Stimulated activated CD8-positive, alpha-beta memory T cell treated with anti-CD3 and anti-CD28 coated beads, Interleukin-7, amount 100 ng/mL, for 24 hours (primary cell): ENCODE measurements at regions not wholly inside any gene's neighbourhood (a gene's known extent, or its start where the extent isn't known, plus 50 kb on each side); places are given as distances from the start of the nearest gene placed in this dataset.
"Not testable (repeated sequence)": the region's sequence is repeated elsewhere in the genome, so short reads cannot be mapped to it uniquely, and the experiment has no call there.

ENCODE experiments used
- DNase-seq: peaks from one replicate; pipeline ENCODE4 v3.0.0-alpha.2; 2020; ENCODE audit warnings: low read depth

DNA sequence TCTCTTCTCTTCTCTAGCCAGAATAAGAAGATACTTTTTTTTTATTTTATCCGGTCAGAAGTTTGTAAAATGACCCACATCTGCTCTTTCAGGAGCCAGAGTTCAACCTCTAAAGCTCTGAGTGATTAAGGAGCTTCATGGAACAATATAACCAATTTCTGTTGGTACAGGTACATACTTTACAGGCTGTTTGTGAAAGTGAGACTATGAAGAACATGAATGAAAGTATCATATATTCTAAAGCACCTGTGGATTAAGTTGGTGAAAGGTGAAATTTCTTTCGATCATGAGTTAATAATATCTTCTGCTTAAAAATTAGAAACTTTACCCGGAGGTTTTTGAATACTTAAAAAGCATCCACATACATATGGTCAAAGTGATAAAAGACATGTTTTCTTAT lies 65.2 kb downstream of the DMRT2 start:
- no peak for DNase-seq

- no peak for DNase-seq
Observed at GRCh38 chr9:1117439-1117838, 67.3 kb downstream of the DMRT2 start.

- no peak for DNase-seq
Observed at GRCh38 chr9:1120500-1121165, 70.5 kb downstream of the DMRT2 start.

DNA sequence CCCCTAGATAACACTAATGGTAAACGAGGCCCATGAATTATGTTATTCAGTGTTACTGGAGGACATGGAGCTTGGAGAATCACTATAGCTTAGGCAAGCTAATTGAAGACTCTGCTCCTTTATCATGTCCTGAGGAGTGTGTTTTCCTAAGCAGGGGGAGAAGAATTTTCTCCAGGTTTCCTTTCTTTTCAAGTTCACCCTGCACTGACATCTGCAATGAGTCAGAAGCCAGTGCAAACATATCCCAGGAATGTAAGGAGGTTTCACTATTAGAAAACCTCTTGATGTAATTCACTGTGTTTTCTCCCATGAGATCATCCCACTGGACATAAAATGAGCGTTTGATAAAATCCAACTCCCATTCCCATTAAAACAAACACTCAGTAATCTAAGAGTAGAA lies 75.6 kb downstream of the DMRT2 start:
- DNase-seq, result no peak

DNA sequence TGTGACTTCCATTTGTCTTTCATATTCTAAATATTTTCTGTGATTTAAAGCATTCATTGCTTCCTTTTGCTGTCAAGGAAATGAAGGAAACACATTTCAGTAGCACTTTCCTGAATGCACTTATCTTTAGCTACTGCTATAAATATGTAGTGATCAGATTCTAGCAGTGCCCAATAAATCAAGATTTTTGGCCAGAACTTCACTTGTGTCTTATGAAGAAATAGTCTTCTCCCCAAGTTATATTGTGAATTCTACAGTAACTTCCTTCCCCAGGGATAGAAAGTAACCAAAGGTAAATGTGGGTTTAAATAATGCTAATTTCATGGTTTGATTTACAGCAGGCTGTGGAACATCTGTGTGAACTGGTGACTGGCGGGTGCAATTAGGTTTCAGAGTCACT lies 77.9 kb downstream of the DMRT2 start:
- DNase-seq, result no peak

GRCh38 chr9:1129382-1129781 lies 79.2 kb downstream of the DMRT2 start:
- no peak for DNase-seq

DNA sequence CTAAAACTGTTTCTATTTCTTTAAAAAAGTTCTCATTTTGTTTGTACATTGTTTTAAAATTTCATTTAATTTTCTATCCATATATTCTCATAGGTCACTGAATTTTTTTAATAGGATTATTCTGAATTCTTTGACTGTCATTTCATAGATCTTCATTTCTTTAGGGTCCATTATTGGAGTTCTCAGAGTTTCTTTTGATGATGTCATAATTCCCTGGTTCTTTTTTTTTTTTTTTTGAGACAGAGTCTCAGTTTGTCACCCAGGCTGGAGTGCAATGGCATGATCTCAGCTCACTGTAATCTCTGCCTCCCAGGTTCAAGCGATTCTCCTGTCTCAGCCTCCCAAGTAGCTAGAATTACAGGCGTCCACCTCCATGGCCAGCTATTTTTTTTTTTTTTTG lies 89.9 kb downstream of the DMRT2 start:
- no peak for DNase-seq

- no peak for DNase-seq
Observed at GRCh38 chr9:1151691-1152090, 101.5 kb downstream of the DMRT2 start.

- no peak for DNase-seq
Observed at GRCh38 chr9:1152171-1152570, 102.0 kb downstream of the DMRT2 start.

DNA sequence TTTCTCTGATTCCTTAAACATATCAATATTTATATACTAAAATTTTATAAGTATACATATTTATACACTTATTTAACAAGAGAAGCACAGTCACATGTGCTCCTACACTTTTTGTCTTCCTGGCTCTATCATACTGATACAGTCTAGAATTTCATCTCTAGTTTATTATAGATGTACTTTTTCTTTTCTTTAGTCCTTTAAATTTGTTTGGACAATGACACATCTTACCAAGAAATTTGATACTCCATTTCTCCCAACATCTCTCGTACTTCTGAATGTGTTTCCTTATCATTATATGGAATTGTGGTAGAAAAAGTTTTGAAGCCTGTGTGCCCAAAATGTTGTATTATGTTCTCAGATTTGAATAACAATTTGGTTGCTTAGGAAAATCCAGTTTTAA lies 104.6 kb downstream of the DMRT2 start:
- DNase-seq, result no peak

DNA sequence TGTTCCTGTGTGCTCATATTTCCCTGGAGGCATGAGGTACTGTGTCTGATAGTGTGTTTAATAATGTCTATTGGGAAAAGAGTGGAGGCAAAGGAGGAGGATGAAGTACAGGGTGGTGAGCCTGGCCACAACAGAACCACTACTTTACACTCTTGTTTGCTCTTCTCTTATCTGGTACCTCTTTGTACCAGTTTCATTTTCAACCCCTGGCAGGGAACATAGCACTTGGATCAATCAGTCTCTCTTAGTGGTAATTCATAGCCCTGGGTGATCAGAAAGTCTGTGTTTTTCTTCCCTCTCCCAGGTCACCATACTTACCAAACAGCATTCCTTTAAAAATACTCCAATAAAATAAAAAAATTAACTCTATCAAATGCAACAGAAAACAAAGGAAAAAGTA lies 105.4 kb downstream of the DMRT2 start:
- DNase-seq, result no peak

GRCh38 chr9:1156794-1157550 lies 106.8 kb downstream of the DMRT2 start:
- no peak for DNase-seq

GRCh38 chr9:1157836-1158235 lies 107.7 kb downstream of the DMRT2 start:
- no peak for DNase-seq

DNA sequence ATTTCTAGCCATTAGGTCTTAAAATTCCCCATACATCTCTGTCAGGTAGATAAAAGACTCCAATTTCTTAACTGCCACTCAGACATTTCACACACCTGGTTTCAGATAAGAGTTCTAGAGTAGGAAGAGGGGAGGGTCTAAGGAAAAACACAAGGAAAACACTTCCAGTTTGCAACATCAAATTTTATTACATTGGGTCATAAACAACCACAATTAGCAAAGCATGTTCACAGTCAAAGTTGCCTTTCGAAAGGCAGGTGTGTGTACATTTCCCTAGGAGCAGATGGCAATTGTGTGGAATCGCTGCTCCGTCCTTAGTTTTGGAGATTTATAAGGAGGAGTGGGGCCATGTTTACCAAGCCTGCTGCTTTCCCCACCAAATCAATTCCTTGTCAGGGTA lies 120.8 kb downstream of the DMRT2 start:
- DNase-seq, result no peak

- DNase-seq, result no peak
Observed at GRCh38 chr9:1171546-1171945, 121.4 kb downstream of the DMRT2 start.

- DNase-seq, result no peak
Observed at GRCh38 chr9:1173211-1173610, 123.1 kb downstream of the DMRT2 start.

DNA sequence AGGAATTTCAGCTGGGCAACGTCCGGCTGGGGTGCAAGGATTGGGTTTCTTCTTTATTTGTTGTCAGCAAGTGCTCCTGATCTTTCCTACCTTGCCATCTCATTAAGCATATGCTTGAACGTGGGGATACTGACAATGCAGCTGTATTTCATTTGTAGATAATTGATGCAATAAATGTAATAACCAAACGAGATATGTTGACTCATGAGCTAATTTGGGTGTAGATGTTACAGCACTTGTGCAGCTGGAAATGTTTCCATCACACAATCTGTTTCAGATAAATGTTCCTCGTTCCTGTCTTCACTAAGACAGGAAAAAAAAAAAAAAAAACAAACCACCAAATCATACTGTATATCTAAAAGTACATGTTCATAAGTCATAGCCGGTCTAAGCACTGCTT lies 123.8 kb downstream of the DMRT2 start:
- DNase-seq, result no peak

GRCh38 chr9:1179366-1179765 lies 129.2 kb downstream of the DMRT2 start:
- DNase-seq, result no peak

DNA sequence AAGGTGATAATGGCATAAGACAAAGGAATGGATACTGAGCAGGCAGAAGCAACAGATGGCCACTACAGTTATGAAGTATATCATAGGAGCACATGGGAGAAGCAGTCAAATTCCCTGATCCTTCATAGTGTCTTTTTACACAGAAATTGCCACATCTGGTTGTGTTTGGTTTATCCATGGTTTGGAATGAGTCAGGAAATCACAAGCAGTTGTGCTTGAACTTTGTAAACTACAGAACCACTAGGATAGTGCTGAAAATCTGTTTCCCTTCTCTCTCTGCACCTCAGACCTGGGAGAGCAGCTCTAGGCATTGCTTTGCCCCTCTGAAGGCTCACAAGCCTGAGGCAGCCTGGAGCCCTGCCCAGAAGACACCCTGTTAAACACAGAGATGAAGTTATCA lies 134.0 kb downstream of the DMRT2 start:
- no peak for DNase-seq

DNA sequence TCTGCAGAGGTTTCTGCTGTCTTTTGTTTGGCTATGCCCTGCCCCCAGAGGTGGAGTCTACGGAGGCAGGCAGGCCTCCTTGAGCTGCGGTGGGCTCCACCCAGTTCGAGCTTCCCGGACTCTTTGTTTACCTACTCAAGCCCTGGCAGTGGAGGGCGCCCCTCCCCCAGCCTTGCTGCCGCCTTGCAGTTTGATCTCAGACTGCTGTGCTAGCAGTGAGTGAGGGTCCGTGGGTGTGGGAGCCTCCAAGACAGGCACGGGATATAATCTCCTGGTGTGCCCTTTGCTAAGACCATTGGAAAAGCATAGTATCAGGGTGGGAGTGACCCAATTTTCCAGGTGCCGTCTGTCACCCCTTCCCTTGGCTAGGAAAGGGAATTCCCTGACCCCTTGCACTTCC lies 137.0 kb downstream of the DMRT2 start:
- DNase-seq, result not testable (repeated sequence)

- DNase-seq, result not testable (repeated sequence)
Observed at GRCh38 chr9:1195636-1196035, 145.5 kb downstream of the DMRT2 start.

- DNase-seq, result no peak
Observed at GRCh38 chr9:1198085-1198484, 147.9 kb downstream of the DMRT2 start.

DNA sequence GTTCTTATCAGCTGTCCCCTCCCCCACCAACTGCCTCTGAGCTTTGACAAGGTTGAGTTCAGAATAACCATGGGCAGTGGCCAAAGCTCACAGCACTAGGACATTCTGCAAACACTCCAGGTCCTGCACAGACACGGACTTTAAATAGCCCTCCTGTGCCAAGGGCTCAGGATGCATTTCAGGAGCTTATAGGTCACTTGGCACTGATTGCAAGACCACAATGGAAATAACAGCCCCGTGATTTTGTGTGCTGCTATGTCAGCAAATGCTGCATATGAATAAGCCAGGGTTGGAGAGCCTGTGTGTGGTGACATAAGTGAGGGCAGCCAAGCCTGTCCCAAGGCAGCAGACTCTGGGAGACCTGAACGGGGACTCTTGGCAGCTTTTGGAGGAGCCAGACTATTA lies 150.7 kb downstream of the DMRT2 start:
- no peak for DNase-seq

- DNase-seq, result no peak
Observed at GRCh38 chr9:1201262-1201661, 151.1 kb downstream of the DMRT2 start.
